Duodenal mucosa (tissue), 2 donors: ENCODE measurements at regions not wholly inside any gene's neighbourhood (a gene's known extent, or its start where the extent isn't known, plus 50 kb on each side); places are given as distances from the start of the nearest gene placed in this dataset.

Source experiments
- H3K27ac ChIP-seq: one replicate; pipeline ENCODE4 v1.7.0; 2013; ENCODE audit warnings: low read depth, low read length
- H3K27me3 ChIP-seq, 2 donors: one replicate each; pipeline ENCODE4 v1.7.0; 2013; ENCODE audit warnings: low read length in 2 of 2, control low read depth in 1 of 2; ENCODE audit not compliant: insufficient read depth in 2 of 2, control insufficient read depth in 1 of 2
- H3K36me3 ChIP-seq, 2 donors: one replicate each; pipeline ENCODE4 v1.7.0; 2013; ENCODE audit warnings: low read length in 2 of 2, control low read depth in 1 of 2; ENCODE audit not compliant: insufficient read depth in 2 of 2, control insufficient read depth in 1 of 2
- H3K4me1 ChIP-seq, 2 donors: one replicate each; pipeline ENCODE4 v1.7.0; 2013; ENCODE audit warnings: low read length in 2 of 2, control low read depth in 1 of 2; ENCODE audit not compliant: insufficient read depth in 2 of 2, control insufficient read depth in 1 of 2
- H3K4me3 ChIP-seq, 2 donors: one replicate each; pipeline ENCODE4 v1.7.0; 2013; ENCODE audit warnings: low read length in 2 of 2, low read depth in 1 of 2
- H3K9ac ChIP-seq, 2 donors: one replicate each; pipeline ENCODE4 v1.7.0; 2013; ENCODE audit warnings: low read length in 2 of 2, low read depth in 1 of 2
- H3K9me3 ChIP-seq, 2 donors: one replicate each; pipeline ENCODE4 v1.7.0; 2013; ENCODE audit warnings: low read length in 2 of 2, control low read depth in 1 of 2; ENCODE audit not compliant: control insufficient read depth in 1 of 2

DNA sequence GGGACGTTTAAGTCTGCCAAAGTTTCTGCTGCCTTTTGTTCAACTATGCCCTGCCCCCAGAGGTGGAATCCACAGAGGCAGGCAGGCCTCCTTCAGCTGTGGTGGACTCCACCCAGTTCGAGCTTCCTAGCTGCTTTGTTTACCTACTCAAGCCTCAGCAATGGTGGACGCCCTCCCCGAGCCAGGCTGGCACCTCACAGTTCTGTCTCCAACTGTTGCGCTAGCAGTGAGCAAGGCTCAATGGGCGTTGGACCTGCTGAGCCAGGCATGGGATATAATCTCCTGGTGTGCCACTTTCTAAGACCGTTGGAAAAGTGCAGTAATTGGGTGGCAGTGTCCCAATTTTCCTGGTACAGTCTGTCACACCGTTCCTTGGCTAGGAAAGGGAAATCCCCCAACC, 444.7 kb downstream of the FLRT2 start:
- H3K9me3 ChIP-seq: peaks cover 8 to 14% of the 10 kb centered on the region in 2 donors
- no peaks in the 10 kb centered on the region for H3K27me3 ChIP-seq
- no peaks in the 10 kb centered on the region for H3K4me1 ChIP-seq
- no peak overlapping the region for H3K9ac ChIP-seq
- no peaks in the 10 kb centered on the region for H3K36me3 ChIP-seq
- no peak overlapping the region for H3K4me3 ChIP-seq
- H3K27ac ChIP-seq: no peak overlapping the region

DNA sequence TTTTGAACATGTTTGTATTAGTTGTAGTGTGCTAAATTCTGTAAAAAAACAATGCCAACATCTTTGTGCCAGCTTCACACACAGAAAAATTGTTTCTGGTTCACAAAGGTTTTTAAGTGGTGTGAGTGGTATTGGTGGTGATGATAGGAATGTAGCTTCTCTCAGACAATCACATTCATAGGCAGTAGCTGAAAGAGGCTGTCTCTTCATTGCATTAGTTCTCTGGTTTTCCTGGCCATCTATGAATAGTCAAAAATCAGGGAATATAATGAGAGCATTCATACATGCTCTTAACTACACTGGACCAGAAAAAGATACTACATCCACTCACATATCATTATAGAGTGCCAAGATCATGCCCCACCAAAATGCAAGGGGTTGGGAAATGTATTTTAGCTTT, 433.5 kb downstream of the FLRT2 start:
- no peaks in the 10 kb centered on the region for H3K27me3 ChIP-seq
- no peaks in the 10 kb centered on the region for H3K4me1 ChIP-seq
- H3K9me3 ChIP-seq: peaks cover 2 to 11% of the 10 kb centered on the region in 2 donors
- H3K36me3 ChIP-seq: no peaks in the 10 kb centered on the region
- H3K27ac ChIP-seq: no peak overlapping the region
- H3K9ac ChIP-seq: no peak overlapping the region
- no peak overlapping the region for H3K4me3 ChIP-seq

DNA sequence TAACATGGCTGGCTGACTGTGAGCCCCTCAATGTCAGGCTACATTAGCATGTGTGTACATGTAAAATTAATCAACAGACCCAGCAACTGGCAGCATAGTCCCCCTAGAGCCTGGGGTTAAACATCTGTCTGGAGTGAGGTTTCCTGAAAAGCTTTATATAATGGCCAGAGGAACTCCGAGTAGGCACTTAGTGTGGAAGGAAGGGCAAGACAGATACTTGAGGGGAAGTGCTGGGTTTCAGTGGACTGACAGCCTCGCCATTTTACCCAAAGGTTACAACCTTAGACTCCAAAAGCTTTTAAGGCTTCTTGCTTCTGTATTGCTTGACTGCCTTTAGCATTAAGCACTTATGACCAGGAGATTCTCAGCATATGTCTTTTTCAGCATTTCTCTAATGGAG, 430.8 kb downstream of the FLRT2 start:
- H3K9me3 ChIP-seq: peaks cover 2 to 11% of the 10 kb centered on the region in 2 donors
- no peak overlapping the region for H3K4me3 ChIP-seq
- H3K9ac ChIP-seq: no peak overlapping the region
- no peaks in the 10 kb centered on the region for H3K36me3 ChIP-seq
- H3K4me1 ChIP-seq: no peaks in the 10 kb centered on the region
- no peak overlapping the region for H3K27ac ChIP-seq
- H3K27me3 ChIP-seq: no peaks in the 10 kb centered on the region

DNA sequence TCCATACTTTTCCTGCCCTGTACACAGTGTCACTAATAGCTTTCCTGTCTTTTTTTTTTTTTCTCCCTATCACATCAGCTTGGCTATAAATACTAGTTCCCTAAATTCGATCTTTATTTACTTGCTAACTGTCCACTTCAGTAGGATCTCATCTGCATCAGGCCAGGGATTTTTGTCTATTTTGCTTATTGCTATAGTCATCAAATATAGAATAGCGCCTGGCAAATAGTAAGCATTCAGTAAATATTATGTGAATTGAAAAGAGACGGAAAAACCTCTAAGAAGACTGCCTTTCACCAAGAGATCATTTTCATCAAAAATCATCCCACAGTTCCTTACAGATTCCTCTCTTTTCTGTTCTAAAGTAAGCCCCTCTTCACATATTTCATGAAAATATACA, 429.1 kb downstream of the FLRT2 start:
- Histone ChIP-seq H3K9me3 (peaks cover 2 to 11% of the 10 kb centered on the region in 2 donors), H3K4me3 (no peak overlapping the region), H3K36me3 (no peaks in the 10 kb centered on the region), H3K9ac (no peak overlapping the region), H3K27me3 (no peaks in the 10 kb centered on the region), H3K4me1 (no peaks in the 10 kb centered on the region), H3K27ac (no peak overlapping the region)

DNA sequence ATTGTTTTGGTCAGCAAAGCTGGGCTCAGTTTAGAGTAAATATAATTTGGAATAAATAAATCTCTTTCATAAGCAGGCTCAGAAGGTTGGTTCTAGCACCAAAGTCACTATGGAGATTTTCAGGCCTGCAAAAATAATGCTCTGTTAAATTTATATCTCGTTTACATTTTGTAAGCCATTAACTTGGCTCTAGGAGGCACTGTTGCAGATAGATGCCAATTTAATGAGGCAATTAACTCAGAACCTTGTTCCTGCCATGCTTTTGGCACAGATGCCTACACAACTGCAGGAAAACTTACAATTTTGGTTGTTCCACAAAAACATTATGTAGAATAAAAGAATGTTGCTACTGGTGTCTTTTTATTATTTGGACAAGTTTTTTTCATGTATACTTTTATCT, 428.1 kb downstream of the FLRT2 start:
- Histone ChIP-seq H3K4me1 (no peaks in the 10 kb centered on the region), H3K9ac (no peak overlapping the region), H3K36me3 (no peaks in the 10 kb centered on the region), H3K27me3 (no peaks in the 10 kb centered on the region), H3K9me3 (peaks cover 2 to 3% of the 10 kb centered on the region in 2 donors), H3K4me3 (no peak overlapping the region), H3K27ac (no peak overlapping the region)

DNA sequence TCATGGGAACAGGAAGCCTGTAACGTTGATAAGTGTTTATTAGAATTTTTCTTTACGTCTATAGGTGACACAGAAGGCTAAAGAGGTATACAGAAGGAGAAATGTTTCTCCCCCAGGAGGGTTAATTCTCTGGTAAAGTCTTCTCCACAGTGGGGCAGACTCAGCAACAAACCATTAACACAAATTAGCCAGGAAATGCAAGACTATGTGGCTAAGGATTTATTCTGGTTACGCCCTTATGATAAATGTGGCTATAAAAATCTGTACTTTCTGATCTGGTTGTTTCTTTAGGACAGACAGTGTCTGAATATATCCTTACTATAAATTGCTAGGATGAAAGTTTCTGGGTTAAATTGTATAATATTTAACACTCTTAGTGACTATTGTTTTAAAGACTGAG, 423.3 kb downstream of the FLRT2 start:
- Histone ChIP-seq H3K4me1 (no peaks in the 10 kb centered on the region), H3K9me3 (peaks cover 0 to 4% of the 10 kb centered on the region in 2 donors), H3K36me3 (no peaks in the 10 kb centered on the region), H3K27ac (no peak overlapping the region), H3K27me3 (no peaks in the 10 kb centered on the region), H3K9ac (no peak overlapping the region), H3K4me3 (no peak overlapping the region)

DNA sequence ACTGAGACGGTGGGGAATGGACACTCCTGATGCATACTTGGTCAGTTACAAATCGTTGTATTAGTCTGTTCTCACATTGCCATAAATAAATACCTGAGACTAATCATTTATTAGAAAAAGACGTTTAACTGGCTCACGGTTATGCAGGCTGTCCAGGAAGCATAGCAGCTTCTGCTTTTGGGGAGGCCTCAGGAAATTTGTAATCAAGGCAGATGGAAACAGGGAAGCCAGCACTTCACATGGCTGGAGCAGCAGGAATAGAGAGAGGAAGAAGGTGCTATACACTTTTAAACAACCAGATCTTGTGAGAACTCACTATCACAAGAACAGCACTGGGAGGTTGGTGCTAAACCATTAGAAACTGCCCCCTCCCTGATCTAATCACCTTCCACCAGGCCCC, 418.2 kb downstream of the FLRT2 start:
- no peaks in the 10 kb centered on the region for H3K27me3 ChIP-seq
- no peak overlapping the region for H3K4me3 ChIP-seq
- no peak overlapping the region for H3K9ac ChIP-seq
- H3K36me3 ChIP-seq: no peaks in the 10 kb centered on the region
- no peak overlapping the region for H3K27ac ChIP-seq
- H3K9me3 ChIP-seq: peaks cover 4 to 5% of the 10 kb centered on the region in 2 donors
- no peaks in the 10 kb centered on the region for H3K4me1 ChIP-seq

DNA sequence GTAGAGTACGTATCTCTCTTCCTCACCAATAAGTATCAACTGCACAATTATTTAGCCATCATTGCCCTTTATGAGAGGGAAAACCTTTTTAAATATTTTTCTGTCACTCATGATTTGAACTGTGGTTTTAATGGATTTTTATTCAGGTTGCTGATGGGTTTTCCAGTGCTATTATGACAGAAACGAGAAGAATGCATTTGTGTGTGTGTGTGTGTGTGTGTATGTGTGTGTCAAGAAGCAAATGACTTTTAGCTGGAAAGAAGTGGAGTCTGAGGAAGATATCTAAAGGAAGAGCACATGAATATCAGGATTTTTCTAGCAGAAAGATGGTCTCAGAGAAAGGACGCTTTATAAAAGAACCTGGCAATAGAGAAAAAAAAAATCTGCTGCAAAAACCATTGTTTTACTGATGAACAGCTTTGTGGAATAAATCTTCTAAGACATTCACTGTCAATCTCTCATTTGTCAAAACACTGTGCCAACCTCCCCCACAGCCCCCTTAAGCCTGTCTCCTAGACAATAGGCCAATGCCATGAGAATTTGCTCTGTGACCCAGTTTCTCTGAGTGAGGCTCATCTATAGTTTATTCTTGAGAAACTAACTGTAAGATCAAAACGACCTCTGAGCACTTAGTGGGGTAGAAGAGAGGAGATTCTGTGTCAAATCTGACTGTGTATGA, 417.7 kb downstream of the FLRT2 start:
- H3K9me3 ChIP-seq: peaks cover 2 to 7% of the 10 kb centered on the region in 2 donors
- no peak overlapping the region for H3K4me3 ChIP-seq
- H3K9ac ChIP-seq: no peak overlapping the region
- no peaks in the 10 kb centered on the region for H3K4me1 ChIP-seq
- H3K36me3 ChIP-seq: no peaks in the 10 kb centered on the region
- H3K27me3 ChIP-seq: no peaks in the 10 kb centered on the region
- H3K27ac ChIP-seq: no peak overlapping the region

DNA sequence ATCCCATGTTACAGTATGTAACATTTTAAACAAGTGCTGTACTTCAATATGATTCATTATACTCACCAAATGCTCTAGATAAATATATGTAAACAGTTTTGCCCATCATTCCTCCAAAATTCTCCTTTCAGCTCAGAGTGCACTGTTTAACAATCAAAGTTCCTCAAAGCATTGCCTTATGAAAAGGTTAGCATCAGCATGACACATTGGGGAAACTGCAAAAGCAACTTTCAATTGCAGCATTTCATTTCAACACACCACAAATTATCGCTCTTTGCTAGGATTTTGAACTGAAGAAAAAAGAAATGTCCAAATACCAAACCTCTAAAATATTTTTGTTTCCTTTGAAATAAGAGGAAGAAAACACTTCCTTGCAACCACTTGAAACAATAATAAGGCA, 413.2 kb downstream of the FLRT2 start:
- Histone ChIP-seq H3K9me3 (peaks cover 0 to 7% of the 10 kb centered on the region in 2 donors), H3K4me1 (no peaks in the 10 kb centered on the region), H3K36me3 (no peaks in the 10 kb centered on the region), H3K27me3 (no peaks in the 10 kb centered on the region), H3K4me3 (no peak overlapping the region), H3K27ac (no peak overlapping the region), H3K9ac (no peak overlapping the region)

DNA sequence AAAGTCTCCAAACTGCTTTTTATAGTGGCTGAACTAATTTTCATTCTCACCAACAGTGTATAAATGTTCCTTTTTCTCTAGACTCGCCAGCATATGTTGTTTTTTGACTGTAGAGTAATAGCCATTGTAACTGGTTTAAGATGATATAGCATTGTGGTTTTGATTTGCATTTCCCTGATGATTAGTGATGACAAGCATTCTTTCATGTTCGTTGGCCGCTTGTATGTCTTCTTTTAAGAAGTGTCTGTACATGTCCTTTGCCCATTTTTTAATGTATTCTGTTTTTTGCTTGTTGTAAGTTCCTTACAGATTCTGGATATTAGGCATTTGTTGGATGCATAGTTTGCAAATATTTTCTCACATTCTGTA, 404.9 kb downstream of the FLRT2 start:
- Histone ChIP-seq H3K9ac (peak overlapping the region; percentile 8 to 20), H3K9me3 (peaks cover 0 to 4% of the 10 kb centered on the region in 2 donors), H3K36me3 (no peaks in the 10 kb centered on the region), H3K27ac (no peak overlapping the region), H3K27me3 (no peaks in the 10 kb centered on the region), H3K4me1 (no peaks in the 10 kb centered on the region), H3K4me3 (peak overlapping the region; percentile 67 to 74)
